ENCODE measurements at regions not wholly inside any gene's neighbourhood (a gene's known extent, or its start where the extent isn't known, plus 50 kb on each side); places are given as distances from the start of the nearest gene placed in this dataset.

GRCh38 chr14:87628129-87628528 is 364.9 kb downstream of the GALC start:
- no peak for TF ChIP-seq EZH2phosphoT487 (IDR thresholded peaks at IDR 0.05; ENCODE audit: low read length)
- TF ChIP-seq EZH2 (optimal IDR thresholded peaks at IDR 0.05; ENCODE audit: low read depth, low read length): no peak
- no peak for TF ChIP-seq CTCF (IDR thresholded peaks at IDR 0.05; ENCODE audit: low read length)
- no peak overlapping the region for H3K4me2 ChIP-seq (ENCODE audit: low read depth, low read length)
- no peaks in the 10 kb centered on the region for H3K27me3 ChIP-seq (replicated peaks; ENCODE audit: insufficient read depth, low read length)
- no peak overlapping the region for H3K9ac ChIP-seq (ENCODE audit: low read length)
- no peaks in the 10 kb centered on the region for H3K9me2 ChIP-seq (replicated peaks; ENCODE audit: insufficient read depth, low read length)
- H3K36me3 ChIP-seq (replicated peaks; ENCODE audit: insufficient read depth, low read length): no peaks in the 10 kb centered on the region
- H3K79me2 ChIP-seq (ENCODE audit: low read length): no peaks in the 10 kb centered on the region
- H3K27ac ChIP-seq (ENCODE audit: low read length): no peak overlapping the region
- no peaks in the 10 kb centered on the region for H3K9me3 ChIP-seq (replicated peaks; ENCODE audit: insufficient read depth, low read length)
- H3K4me3 ChIP-seq (ENCODE audit: low read length): no peak overlapping the region
- no peaks in the 10 kb centered on the region for H4K20me1 ChIP-seq (ENCODE audit: insufficient read depth, low read length)
- DNase-seq: no peak
- no peaks in the 10 kb centered on the region for H3F3A ChIP-seq (ENCODE audit: insufficient read depth, low read length)
- H2AFZ ChIP-seq (ENCODE audit: low read length): no peak overlapping the region
- no peaks in the 10 kb centered on the region for H3K4me1 ChIP-seq (ENCODE audit: low read length)

GRCh38 chr14:87626266-87626665 is 366.7 kb downstream of the GALC start:
- TF ChIP-seq EZH2 (optimal IDR thresholded peaks at IDR 0.05; ENCODE audit: low read depth, low read length) (no peak), CTCF (IDR thresholded peaks at IDR 0.05; ENCODE audit: low read length) (no peak), EZH2phosphoT487 (IDR thresholded peaks at IDR 0.05; ENCODE audit: low read length) (no peak)
- no peaks in the 10 kb centered on the region for H3K9me3 ChIP-seq (replicated peaks; ENCODE audit: insufficient read depth, low read length)

GRCh38 chr14:87623616-87624015 is 369.4 kb downstream of the GALC start:
- Histone ChIP-seq H3K9ac (ENCODE audit: low read length) (no peak overlapping the region), H3K79me2 (ENCODE audit: low read length) (no peaks in the 10 kb centered on the region), H3K9me2 (replicated peaks; ENCODE audit: insufficient read depth, low read length) (no peaks in the 10 kb centered on the region), H3K27ac (ENCODE audit: low read length) (no peak overlapping the region), H3K4me1 (ENCODE audit: low read length) (no peaks in the 10 kb centered on the region), H3F3A (ENCODE audit: insufficient read depth, low read length) (no peaks in the 10 kb centered on the region), H3K4me2 (ENCODE audit: low read depth, low read length) (no peak overlapping the region), H3K36me3 (replicated peaks; ENCODE audit: insufficient read depth, low read length) (no peaks in the 10 kb centered on the region), H4K20me1 (ENCODE audit: insufficient read depth, low read length) (no peaks in the 10 kb centered on the region), H3K9me3 (replicated peaks; ENCODE audit: insufficient read depth, low read length) (no peaks in the 10 kb centered on the region), H3K4me3 (ENCODE audit: low read length) (no peak overlapping the region), H2AFZ (ENCODE audit: low read length) (no peak overlapping the region), H3K27me3 (replicated peaks; ENCODE audit: insufficient read depth, low read length) (no peaks in the 10 kb centered on the region)
- no peak for DNase-seq
- TF ChIP-seq EZH2phosphoT487 (IDR thresholded peaks at IDR 0.05; ENCODE audit: low read length): no peak
- TF ChIP-seq CTCF (IDR thresholded peaks at IDR 0.05; ENCODE audit: low read length): no peak
- TF ChIP-seq EZH2 (optimal IDR thresholded peaks at IDR 0.05; ENCODE audit: low read depth, low read length): no peak

More at GRCh38 chr14:87626266-87626665, 366.7 kb downstream of the GALC start:
- DNase-seq: no peak
- no peaks in the 10 kb centered on the region for H3K4me1 ChIP-seq (ENCODE audit: low read length)
- H3K9ac ChIP-seq (ENCODE audit: low read length): no peak overlapping the region
- no peak overlapping the region for H2AFZ ChIP-seq (ENCODE audit: low read length)
- H3K27me3 ChIP-seq (replicated peaks; ENCODE audit: insufficient read depth, low read length): no peaks in the 10 kb centered on the region
- H3K4me3 ChIP-seq (ENCODE audit: low read length): no peak overlapping the region
- H4K20me1 ChIP-seq (ENCODE audit: insufficient read depth, low read length): no peaks in the 10 kb centered on the region
- no peak overlapping the region for H3K4me2 ChIP-seq (ENCODE audit: low read depth, low read length)
- no peaks in the 10 kb centered on the region for H3K79me2 ChIP-seq (ENCODE audit: low read length)
- no peaks in the 10 kb centered on the region for H3K36me3 ChIP-seq (replicated peaks; ENCODE audit: insufficient read depth, low read length)
- H3F3A ChIP-seq (ENCODE audit: insufficient read depth, low read length): no peaks in the 10 kb centered on the region
- H3K27ac ChIP-seq (ENCODE audit: low read length): no peak overlapping the region
- no peaks in the 10 kb centered on the region for H3K9me2 ChIP-seq (replicated peaks; ENCODE audit: insufficient read depth, low read length)
